DOHH2 (cell line): ENCODE measurements at regions not wholly inside any gene's neighbourhood (a gene's known extent, or its start where the extent isn't known, plus 50 kb on each side); places are given as distances from the start of the nearest gene placed in this dataset.
"Not testable (repeated sequence)": the region's sequence is repeated elsewhere in the genome, so short reads cannot be mapped to it uniquely, and the experiment has no call there.

Experiments
- H3F3A ChIP-seq: fragments of 200-600 bp; sonication (generic), shearing (Covaris generic); 2 replicates; pipeline ENCODE4 v1.6.0; 2016; ENCODE audit warnings: antibody characterized with exemption, mild to moderate bottlenecking; ENCODE audit not compliant: control insufficient read depth, insufficient read depth
- H3K27ac ChIP-seq: fragments of 200-600 bp; sonication (generic); 2 replicates; pipeline ENCODE4 v1.5.1; 2014; ENCODE audit warnings: low read depth, mild to moderate bottlenecking, low read length, moderate library complexity
- H3K27me3 ChIP-seq: fragments of 200-600 bp; sonication (generic); 2 replicates; pipeline ENCODE4 v1.6.1; 2014; ENCODE audit warnings: mild to moderate bottlenecking, low read length, mixed read lengths; ENCODE audit not compliant: control insufficient read depth
- H3K36me3 ChIP-seq: fragments of 200-600 bp; sonication (generic); 2 replicates; pipeline ENCODE4 v1.6.1; 2014; ENCODE audit warnings: mild to moderate bottlenecking, low read length, moderate library complexity, mixed read lengths; ENCODE audit not compliant: control insufficient read depth
- H3K4me1 ChIP-seq: fragments of 200-600 bp; sonication (generic); 2 replicates; pipeline ENCODE4 v1.6.1; 2014; ENCODE audit warnings: mild to moderate bottlenecking, low read length, mixed read lengths; ENCODE audit not compliant: control insufficient read depth
- H3K4me2 ChIP-seq: fragments of 200-600 bp; sonication (generic); 2 replicates; pipeline ENCODE4 v1.6.0; 2014; ENCODE audit warnings: mild to moderate bottlenecking, low read length, moderate library complexity
- H3K4me3 ChIP-seq: fragments of 200-600 bp; sonication (generic); 2 replicates; pipeline ENCODE4 v1.5.1; 2014; ENCODE audit warnings: mild to moderate bottlenecking, low read length, mixed read lengths
- H3K79me2 ChIP-seq: fragments of 200-600 bp; sonication (generic); 2 replicates; pipeline ENCODE4 v1.6.1; 2014; ENCODE audit warnings: mild to moderate bottlenecking, low read length, mixed read lengths; ENCODE audit not compliant: control insufficient read depth
- H3K9me2 ChIP-seq: fragments of 200-600 bp; sonication (generic); replicated peaks from 2 replicates; pipeline ENCODE4 v1.6.1; 2014; ENCODE audit warnings: mild to moderate bottlenecking, low read length, mixed read lengths; ENCODE audit not compliant: control insufficient read depth
- H3K9me3 ChIP-seq: fragments of 200-600 bp; sonication (generic); 2 replicates; pipeline ENCODE4 v1.6.1; 2014; ENCODE audit warnings: antibody characterized with exemption, low read length, mixed read lengths; ENCODE audit not compliant: control insufficient read depth, insufficient read depth
- H4K20me1 ChIP-seq: fragments of 200-600 bp; sonication (generic); 2 replicates; pipeline ENCODE4 v1.6.0; 2014; ENCODE audit warnings: low read depth, mild to moderate bottlenecking, antibody characterized with exemption, low read length, moderate library complexity; ENCODE audit not compliant: control insufficient read depth, insufficient read depth
- EZH2phosphoT487 ChIP-seq: fragments of 200-600 bp; sonication (generic); IDR thresholded peaks from 2 replicates; pipeline ENCODE4 v1.6.1; 2017; ENCODE audit warnings: borderline replicate concordance, mild to moderate bottlenecking, antibody characterized with exemption, low read length, moderate library complexity, mixed read lengths
- TF ChIP-seq, protein P1 (sequence below): fragments of 200-600 bp; sonication (generic); IDR thresholded peaks from one replicate; pipeline ENCODE4 v1.5.1; 2014; ENCODE audit warnings: antibody characterized with exemption, mild to moderate bottlenecking, low read depth, low read length; ENCODE audit not compliant: poor library complexity, severe bottlenecking

DNA sequence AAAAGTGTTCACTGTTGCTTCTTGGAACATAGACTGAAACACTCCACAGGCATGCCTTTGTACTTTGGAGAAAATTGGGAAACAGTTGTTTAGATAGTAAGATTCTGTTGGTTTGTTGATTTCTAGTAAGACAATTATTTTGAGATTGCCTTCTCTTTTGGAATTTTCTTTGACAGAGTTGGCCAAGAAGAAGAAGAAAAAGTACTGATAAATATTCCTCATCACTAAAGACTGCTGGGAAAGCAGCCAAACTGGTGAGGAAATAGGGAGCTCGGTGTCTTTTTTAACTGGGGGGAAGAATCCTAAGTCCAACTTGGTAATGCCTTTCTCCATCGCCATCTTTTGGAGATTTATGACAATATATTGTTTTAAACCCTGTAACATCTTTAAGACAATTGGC, 370.7 kb downstream of the GPAT3 start:
- H3K36me3 ChIP-seq: no peaks in the 10 kb centered on the region
- no peak overlapping the region for H3K27ac ChIP-seq
- no peak overlapping the region for H3K4me2 ChIP-seq
- no peaks in the 10 kb centered on the region for H3K27me3 ChIP-seq
- TF ChIP-seq EZH2phosphoT487: no peak
- TF ChIP-seq, protein P1, sequence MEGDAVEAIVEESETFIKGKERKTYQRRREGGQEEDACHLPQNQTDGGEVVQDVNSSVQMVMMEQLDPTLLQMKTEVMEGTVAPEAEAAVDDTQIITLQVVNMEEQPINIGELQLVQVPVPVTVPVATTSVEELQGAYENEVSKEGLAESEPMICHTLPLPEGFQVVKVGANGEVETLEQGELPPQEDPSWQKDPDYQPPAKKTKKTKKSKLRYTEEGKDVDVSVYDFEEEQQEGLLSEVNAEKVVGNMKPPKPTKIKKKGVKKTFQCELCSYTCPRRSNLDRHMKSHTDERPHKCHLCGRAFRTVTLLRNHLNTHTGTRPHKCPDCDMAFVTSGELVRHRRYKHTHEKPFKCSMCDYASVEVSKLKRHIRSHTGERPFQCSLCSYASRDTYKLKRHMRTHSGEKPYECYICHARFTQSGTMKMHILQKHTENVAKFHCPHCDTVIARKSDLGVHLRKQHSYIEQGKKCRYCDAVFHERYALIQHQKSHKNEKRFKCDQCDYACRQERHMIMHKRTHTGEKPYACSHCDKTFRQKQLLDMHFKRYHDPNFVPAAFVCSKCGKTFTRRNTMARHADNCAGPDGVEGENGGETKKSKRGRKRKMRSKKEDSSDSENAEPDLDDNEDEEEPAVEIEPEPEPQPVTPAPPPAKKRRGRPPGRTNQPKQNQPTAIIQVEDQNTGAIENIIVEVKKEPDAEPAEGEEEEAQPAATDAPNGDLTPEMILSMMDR: no peak
- H3K4me1 ChIP-seq: no peaks in the 10 kb centered on the region
- H3K4me3 ChIP-seq: no peak overlapping the region
- no peaks in the 10 kb centered on the region for H4K20me1 ChIP-seq
- H3K9me2 ChIP-seq: no peaks in the 10 kb centered on the region
- no peaks in the 10 kb centered on the region for H3K9me3 ChIP-seq
- H3K79me2 ChIP-seq: no peaks in the 10 kb centered on the region
- H3F3A ChIP-seq: no peaks in the 10 kb centered on the region

DNA sequence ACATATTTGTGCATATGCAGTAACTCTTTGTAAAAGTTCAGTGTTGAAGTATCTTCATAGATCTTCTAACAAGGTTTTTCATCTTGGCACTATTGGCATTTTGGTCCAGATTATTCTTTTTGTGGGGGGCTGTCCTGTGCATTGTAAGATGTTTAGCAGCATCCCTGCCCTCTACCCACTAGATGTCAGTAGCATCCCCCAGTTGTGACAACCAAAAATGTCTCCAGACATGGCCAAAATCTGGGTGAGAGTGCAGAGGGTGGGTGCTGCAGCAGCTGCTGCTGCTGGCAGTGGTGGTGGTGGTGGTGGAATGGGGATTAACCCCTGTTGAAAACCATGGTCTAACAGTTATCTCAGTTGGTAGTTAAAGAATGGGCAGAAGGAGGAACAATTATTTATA, 370.0 kb downstream of the GPAT3 start:
- Histone ChIP-seq H3K4me1 (no peaks in the 10 kb centered on the region), H4K20me1 (no peaks in the 10 kb centered on the region), H3K27me3 (no peaks in the 10 kb centered on the region), H3K9me3 (no peaks in the 10 kb centered on the region), H3F3A (no peaks in the 10 kb centered on the region), H3K36me3 (no peaks in the 10 kb centered on the region), H3K79me2 (no peaks in the 10 kb centered on the region), H3K4me2 (no peak overlapping the region), H3K4me3 (no peak overlapping the region), H3K27ac (no peak overlapping the region), H3K9me2 (no peaks in the 10 kb centered on the region)
- no peak for TF ChIP-seq EZH2phosphoT487
- TF ChIP-seq, protein P1: peak; percentile 30

DNA sequence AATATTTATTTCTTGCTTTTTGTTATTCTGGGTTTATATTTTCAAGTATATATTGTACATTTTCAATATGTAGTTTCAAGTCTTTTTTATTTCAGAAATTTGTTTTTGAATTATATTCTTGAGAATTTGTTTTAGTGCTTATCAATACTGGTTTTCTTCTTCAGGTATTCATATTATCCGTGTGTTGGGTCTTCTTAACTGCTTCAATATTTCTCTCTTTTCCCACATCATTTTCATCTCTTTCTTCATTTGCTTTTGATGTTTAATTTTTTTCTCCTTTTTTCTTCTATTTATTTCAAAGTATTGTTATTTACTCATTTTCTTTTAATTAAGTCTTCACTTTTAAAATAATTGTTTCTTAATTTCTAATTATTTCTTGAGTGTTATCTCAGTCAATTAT, 367.8 kb downstream of the GPAT3 start:
- not testable (repeated sequence) for H3K79me2 ChIP-seq, H3K36me3 ChIP-seq, H4K20me1 ChIP-seq, H3K4me2 ChIP-seq, H3K4me1 ChIP-seq, H3F3A ChIP-seq, H3K27me3 ChIP-seq, H3K4me3 ChIP-seq, H3K9me3 ChIP-seq, H3K9me2 ChIP-seq, H3K27ac ChIP-seq

DNA sequence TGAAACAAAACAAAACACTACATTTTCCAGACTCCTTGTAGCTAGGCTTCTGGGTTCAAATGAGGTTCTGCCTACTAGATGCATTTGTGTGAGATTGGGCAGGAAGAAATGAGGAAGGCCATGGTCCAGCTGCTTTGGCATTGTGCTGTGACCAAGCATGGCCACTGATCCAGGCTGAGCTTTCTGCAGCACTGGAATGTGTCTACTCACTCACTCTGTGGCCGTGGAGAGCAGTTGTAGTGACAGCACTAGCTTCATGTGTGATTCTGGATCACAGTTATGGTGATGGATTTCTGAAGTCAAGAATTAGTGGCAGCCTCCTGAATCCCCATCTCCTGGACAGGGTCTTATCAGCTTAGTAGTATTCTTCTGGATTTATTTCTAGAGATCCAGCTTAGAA, 358.9 kb downstream of the GPAT3 start:
- Histone ChIP-seq H3K4me2 (no peak overlapping the region), H3F3A (no peaks in the 10 kb centered on the region), H3K9me2 (no peaks in the 10 kb centered on the region), H3K36me3 (no peaks in the 10 kb centered on the region), H4K20me1 (no peaks in the 10 kb centered on the region), H3K79me2 (no peaks in the 10 kb centered on the region), H3K27ac (no peak overlapping the region), H3K4me1 (no peaks in the 10 kb centered on the region), H3K4me3 (no peak overlapping the region), H3K27me3 (no peaks in the 10 kb centered on the region), H3K9me3 (no peaks in the 10 kb centered on the region)
- no peak for TF ChIP-seq EZH2phosphoT487
- TF ChIP-seq, protein P1: no peak
